ENCODE measurements at regions not wholly inside any gene's neighbourhood (a gene's known extent, or its start where the extent isn't known, plus 50 kb on each side); places are given as distances from the start of the nearest gene placed in this dataset.
"Not testable (repeated sequence)": the region's sequence is repeated elsewhere in the genome, so short reads cannot be mapped to it uniquely, and the experiment has no call there.

DNA sequence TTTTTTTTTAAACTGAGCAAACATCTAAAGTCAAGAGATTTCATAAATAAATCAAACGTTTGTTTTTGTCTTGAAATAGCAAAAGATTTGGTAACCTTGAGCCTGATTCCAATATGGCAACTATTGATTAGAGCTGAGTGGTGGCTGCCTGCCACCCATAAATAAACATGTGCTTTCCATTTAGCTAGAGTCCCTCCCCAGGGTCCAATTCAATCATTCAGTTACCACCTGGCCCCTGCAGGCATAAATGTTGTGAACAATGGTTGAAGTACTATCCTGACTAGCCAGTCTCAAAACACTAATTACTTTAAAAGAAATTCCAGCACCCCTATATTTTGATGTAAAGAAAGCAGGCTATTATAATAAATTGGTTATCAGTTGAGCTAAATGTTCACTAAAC, 129.7 kb upstream of the GRIP1 start:
- H3K4me3 ChIP-seq (ENCODE audit: low read depth, poor library complexity, severe bottlenecking): no peak overlapping the region
- 74 to 80% methylated on average over 1 of the region's 1 CpG for WGBS, 2 donors
- intact Hi-C loops (cut with DNase I; ENCODE audit: low total_unique reads): no loop called here
- no peak for DNase-seq (ENCODE audit: low spot score in 2 of 2)
- TF ChIP-seq, protein P1, sequence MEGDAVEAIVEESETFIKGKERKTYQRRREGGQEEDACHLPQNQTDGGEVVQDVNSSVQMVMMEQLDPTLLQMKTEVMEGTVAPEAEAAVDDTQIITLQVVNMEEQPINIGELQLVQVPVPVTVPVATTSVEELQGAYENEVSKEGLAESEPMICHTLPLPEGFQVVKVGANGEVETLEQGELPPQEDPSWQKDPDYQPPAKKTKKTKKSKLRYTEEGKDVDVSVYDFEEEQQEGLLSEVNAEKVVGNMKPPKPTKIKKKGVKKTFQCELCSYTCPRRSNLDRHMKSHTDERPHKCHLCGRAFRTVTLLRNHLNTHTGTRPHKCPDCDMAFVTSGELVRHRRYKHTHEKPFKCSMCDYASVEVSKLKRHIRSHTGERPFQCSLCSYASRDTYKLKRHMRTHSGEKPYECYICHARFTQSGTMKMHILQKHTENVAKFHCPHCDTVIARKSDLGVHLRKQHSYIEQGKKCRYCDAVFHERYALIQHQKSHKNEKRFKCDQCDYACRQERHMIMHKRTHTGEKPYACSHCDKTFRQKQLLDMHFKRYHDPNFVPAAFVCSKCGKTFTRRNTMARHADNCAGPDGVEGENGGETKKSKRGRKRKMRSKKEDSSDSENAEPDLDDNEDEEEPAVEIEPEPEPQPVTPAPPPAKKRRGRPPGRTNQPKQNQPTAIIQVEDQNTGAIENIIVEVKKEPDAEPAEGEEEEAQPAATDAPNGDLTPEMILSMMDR (IDR thresholded peaks at IDR 0.05): no peak
- TF ChIP-seq POLR2A (IDR thresholded peaks at IDR 0.05): no peak

DNA sequence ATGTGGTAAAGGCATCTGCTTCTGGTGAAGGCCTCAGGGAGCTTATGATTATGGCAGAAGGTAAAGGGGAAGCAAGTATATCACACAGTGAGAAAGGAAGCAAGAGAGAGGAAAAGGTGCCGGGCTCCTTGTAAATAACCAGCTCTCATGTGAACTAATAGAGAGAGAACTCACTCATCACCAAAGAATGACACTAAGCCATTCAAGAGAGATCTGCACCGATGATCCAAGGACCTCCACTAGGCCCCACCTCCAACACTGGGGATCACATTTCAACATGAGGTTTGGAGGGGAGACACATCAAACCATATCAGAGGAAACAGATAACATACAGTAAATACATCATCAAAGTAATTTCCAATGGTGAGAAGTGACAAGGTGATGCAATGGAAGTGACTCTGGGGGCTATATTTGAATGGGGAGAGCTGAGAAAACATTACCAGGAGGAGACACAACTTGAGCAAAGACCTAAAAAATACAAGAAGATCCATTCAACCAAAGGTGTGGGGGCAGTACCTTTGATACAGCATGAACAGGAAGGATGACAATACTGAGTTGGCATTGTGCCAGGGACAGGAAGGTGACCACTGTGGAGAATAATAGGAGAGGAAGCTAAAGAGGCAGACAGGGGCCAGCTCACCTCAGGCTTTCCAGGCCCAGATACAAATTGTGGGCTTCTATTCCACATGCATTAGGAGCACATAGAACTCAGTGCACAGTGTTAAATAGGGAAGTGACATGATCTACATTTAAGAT, 134.4 kb upstream of the GRIP1 start:
- H3K4me3 ChIP-seq (ENCODE audit: low read depth, poor library complexity, severe bottlenecking): no peak overlapping the region
- 65 to 71% methylated on average over 2 of the region's 2 CpGs for WGBS, 2 donors
- intact Hi-C loops (cut with DNase I; ENCODE audit: low total_unique reads): no loop called here
- TF ChIP-seq, protein P1 (IDR thresholded peaks at IDR 0.05): no peak
- no peak for TF ChIP-seq POLR2A (IDR thresholded peaks at IDR 0.05)
- no peak for DNase-seq (ENCODE audit: low spot score in 2 of 2)

DNA sequence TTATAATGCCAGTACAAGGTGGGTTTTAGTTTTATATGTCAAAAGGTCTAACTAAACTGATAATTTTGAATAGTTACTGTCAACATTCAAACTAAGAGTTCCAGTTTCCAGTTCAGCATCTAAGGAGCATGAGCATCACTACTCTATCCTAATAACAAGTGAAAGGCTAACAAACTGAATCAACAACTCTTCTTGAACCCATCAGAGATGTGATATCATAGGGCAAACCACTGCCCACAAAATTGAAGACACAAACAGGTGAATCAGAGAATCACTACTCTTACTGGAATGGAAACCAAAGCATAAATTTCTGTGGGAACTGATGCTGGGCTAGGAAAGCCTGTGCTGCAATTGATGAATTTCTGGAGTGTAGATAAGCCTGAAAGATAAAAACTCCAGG, 140.7 kb upstream of the GRIP1 start:
- TF ChIP-seq, protein P1 (IDR thresholded peaks at IDR 0.05): no peak
- TF ChIP-seq POLR2A (IDR thresholded peaks at IDR 0.05): no peak
- H3K4me3 ChIP-seq (ENCODE audit: low read depth, poor library complexity, severe bottlenecking): no peak overlapping the region
- no peak for DNase-seq (ENCODE audit: low spot score in 2 of 2)
- intact Hi-C loops (cut with DNase I; ENCODE audit: low total_unique reads): no loop called here

DNA sequence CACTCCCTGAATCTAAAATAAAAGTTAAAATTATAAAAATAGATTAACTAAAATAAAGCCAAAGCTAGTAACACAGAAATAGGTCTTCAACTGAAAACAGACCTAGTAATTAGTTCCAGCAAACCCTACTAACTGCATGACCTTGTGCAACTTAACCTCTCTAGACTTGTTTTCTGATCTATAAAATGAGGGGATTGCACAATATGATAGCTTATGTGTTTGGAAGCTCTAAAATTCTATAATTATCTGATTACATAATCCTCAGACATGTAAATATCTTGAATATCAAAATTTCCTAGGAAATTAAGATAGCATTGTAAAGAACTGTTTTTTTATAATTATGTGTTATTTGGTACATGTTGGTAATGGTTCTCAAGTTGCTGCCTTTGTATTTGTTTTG, 144.1 kb upstream of the GRIP1 start:
- H3K4me3 ChIP-seq (ENCODE audit: low read depth, poor library complexity, severe bottlenecking): no peak overlapping the region
- no peak for DNase-seq (ENCODE audit: low spot score in 2 of 2)
- no peak for TF ChIP-seq POLR2A (IDR thresholded peaks at IDR 0.05)
- TF ChIP-seq, protein P1 (IDR thresholded peaks at IDR 0.05): no peak
- intact Hi-C loops (cut with DNase I; ENCODE audit: low total_unique reads): no loop called here

DNA sequence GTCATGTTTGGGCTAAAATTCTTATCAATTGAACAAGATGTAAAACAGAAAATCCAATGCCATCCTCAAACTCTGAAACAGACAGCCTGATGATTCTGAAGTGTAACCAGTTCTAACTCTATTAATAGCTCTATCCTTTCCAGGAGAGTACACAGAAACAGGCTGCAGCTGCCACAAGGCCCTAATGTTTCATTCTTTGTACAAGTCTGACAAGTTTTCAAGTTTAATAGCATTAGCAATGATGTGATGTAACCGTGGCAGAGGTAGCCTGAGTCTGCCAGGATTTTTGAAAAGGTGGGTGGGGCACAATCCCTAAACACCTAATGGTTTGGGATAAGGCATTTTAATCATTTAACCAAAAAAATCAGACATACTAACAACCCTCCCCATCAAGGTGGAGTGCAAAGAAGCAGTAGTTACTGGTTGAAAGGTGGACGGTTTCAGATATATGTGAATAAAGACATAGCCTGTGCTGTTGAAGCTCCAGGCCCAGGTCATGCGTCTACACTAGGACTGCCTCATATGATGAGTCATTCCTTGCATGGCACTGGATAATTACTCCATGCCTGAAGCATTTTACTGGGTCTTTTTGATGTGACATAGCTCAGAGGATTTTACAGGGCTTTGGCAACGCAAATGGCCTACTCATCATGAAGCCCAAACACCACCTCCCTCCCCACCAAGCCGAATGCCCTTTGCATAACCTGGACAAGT, 145.1 kb upstream of the GRIP1 start:
- DNase-seq (ENCODE audit: low spot score in 2 of 2): peak in 1 of 2 donors; percentile 38
- no peak overlapping the region for H3K4me3 ChIP-seq (ENCODE audit: low read depth, poor library complexity, severe bottlenecking)
- WGBS, 2 donors: 37 to 57% methylated on average over 5 of the region's 5 CpGs
- intact Hi-C loops (cut with DNase I; ENCODE audit: low total_unique reads): no loop called here
- TF ChIP-seq, protein P1 (IDR thresholded peaks at IDR 0.05): no peak
- TF ChIP-seq POLR2A (IDR thresholded peaks at IDR 0.05): no peak

DNA sequence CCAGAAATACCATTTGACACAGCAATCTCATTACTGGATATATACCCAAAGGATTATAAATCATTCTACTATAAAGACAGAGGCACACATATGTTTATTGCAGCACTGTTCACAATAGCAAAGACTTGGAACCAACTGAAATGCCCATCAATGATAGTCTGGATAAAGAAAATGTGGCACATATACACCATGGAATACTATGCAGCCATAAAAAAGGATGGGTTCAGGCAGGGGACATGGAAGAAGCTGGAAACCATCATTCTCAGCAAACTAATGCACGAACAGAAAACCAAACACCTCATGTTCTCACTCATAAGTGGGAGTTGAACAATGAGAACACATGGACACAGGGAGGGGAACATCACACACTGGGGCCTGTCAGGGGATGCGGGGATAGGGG, 147.0 kb upstream of the GRIP1 start:
- DNase-seq (ENCODE audit: low spot score in 2 of 2); H3K4me3 ChIP-seq (ENCODE audit: low read depth, poor library complexity, severe bottlenecking); intact Hi-C loops (cut with DNase I; ENCODE audit: low total_unique reads): not testable (repeated sequence)
- WGBS, 2 donors: 83 to 87% methylated on average over 2 of the region's 2 CpGs

Measured in lower leg skin (tissue), 4 donors.